GM21619 (cell line): ENCODE measurements at regions not wholly inside any gene's neighbourhood (a gene's known extent, or its start where the extent isn't known, plus 50 kb on each side); places are given as distances from the start of the nearest gene placed in this dataset.

Experiments used
- ATAC-seq: cut with Tn5 transposase; IDR thresholded peaks from one replicate; pipeline ENCODE4 v1.9.1; 2021; ENCODE audit not compliant: unreplicated experiment

- ATAC-seq, result no peak
These were observed 352.2 kb downstream of the FSCB start for GRCh38 chr14:44154874-44155273.

- no peak for ATAC-seq
These were observed 352.6 kb downstream of the FSCB start for GRCh38 chr14:44154446-44154845.

- ATAC-seq, result no peak
These were observed 355.8 kb downstream of the FSCB start for GRCh38 chr14:44151130-44151820.

- ATAC-seq, result no peak
These were observed 357.5 kb downstream of the FSCB start for GRCh38 chr14:44149597-44149996.

- no peak for ATAC-seq
These were observed 365.1 kb downstream of the FSCB start for GRCh38 chr14:44142006-44142405.

GRCh38 chr14:44135972-44136371, 371.1 kb downstream of the FSCB start:
- ATAC-seq, result no peak

- ATAC-seq, result no peak
These were observed 375.2 kb downstream of the FSCB start for GRCh38 chr14:44131861-44132260.

GRCh38 chr14:44113769-44114730, 393.0 kb downstream of the FSCB start:
- peak; percentile 49 for ATAC-seq

GRCh38 chr14:44112774-44113460, 394.2 kb downstream of the FSCB start:
- ATAC-seq, result peak; percentile 23

GRCh38 chr14:44109036-44109435, 398.0 kb downstream of the FSCB start:
- ATAC-seq, result no peak

GRCh38 chr14:44108601-44109000, 398.5 kb downstream of the FSCB start:
- no peak for ATAC-seq

GRCh38 chr14:44107156-44107555, 399.9 kb downstream of the FSCB start:
- no peak for ATAC-seq

- ATAC-seq, result no peak
These were observed 407.2 kb downstream of the FSCB start for GRCh38 chr14:44099743-44100488.

GRCh38 chr14:44081146-44081545, 425.9 kb downstream of the FSCB start:
- no peak for ATAC-seq

GRCh38 chr14:44070046-44070445, 437.0 kb downstream of the FSCB start:
- ATAC-seq, result no peak

- ATAC-seq, result no peak
These were observed 453.7 kb downstream of the FSCB start for GRCh38 chr14:44053422-44053821.

- peak; percentile 80 for ATAC-seq
These were observed 465.4 kb downstream of the FSCB start for GRCh38 chr14:44041700-44042099.

GRCh38 chr14:44040561-44040960, 466.5 kb downstream of the FSCB start:
- no peak for ATAC-seq

- no peak for ATAC-seq
These were observed 470.8 kb downstream of the FSCB start for GRCh38 chr14:44036248-44036647.

GRCh38 chr14:44035707-44036106, 471.4 kb downstream of the FSCB start:
- ATAC-seq, result no peak
